HepG2 (cell line): ENCODE measurements at regions not wholly inside any gene's neighbourhood (a gene's known extent, or its start where the extent isn't known, plus 50 kb on each side); places are given as distances from the start of the nearest gene placed in this dataset.

Experiments used
- CREB3 ChIP-seq: sonication (generic); formaldehyde crosslinking; IDR thresholded peaks from 2 replicates; pipeline ENCODE4 v1.5.0; 2020; ENCODE audit warnings: missing genetic modification reagents
- ELK4 ChIP-seq: sonication (generic); formaldehyde crosslinking; IDR thresholded peaks from 2 replicates; pipeline ENCODE4 v1.9.0; 2021; ENCODE audit warnings: missing genetic modification reagents, borderline replicate concordance
- GABPB1 ChIP-seq: IDR thresholded peaks from 2 replicates; pipeline ENCODE4 v1.6.1; 2016; ENCODE audit warnings: mild to moderate bottlenecking, missing genetic modification reagents, moderate library complexity, missing compliant biosample characterization
- GLMP ChIP-seq: sonication (generic); formaldehyde crosslinking; IDR thresholded peaks from 2 replicates; pipeline ENCODE4 v1.9.0; 2021; ENCODE audit warnings: missing genetic modification reagents, mild to moderate bottlenecking, borderline replicate concordance
- HDAC1 ChIP-seq: sonication (generic); formaldehyde crosslinking; IDR thresholded peaks from 2 replicates; pipeline ENCODE4 v1.5.1; 2020; ENCODE audit warnings: mild to moderate bottlenecking, missing genetic modification reagents
- HDAC6 ChIP-seq: fragments of 200-600 bp; sonication (generic); IDR thresholded peaks from 2 replicates; pipeline ENCODE4 v1.7.0; 2017; ENCODE audit warnings: mild to moderate bottlenecking, antibody characterized with exemption, low read length, low read depth
- HMG20A ChIP-seq: IDR thresholded peaks from 2 replicates; pipeline ENCODE4 v1.6.1; 2016; ENCODE audit warnings: borderline replicate concordance
- KDM4B ChIP-seq: sonication (generic); formaldehyde crosslinking; IDR thresholded peaks from 2 replicates; pipeline ENCODE4 v1.4.0; 2020; ENCODE audit warnings: missing genetic modification reagents
- KDM5A ChIP-seq: fragments of 200-600 bp; sonication (generic); IDR thresholded peaks from 2 replicates; pipeline ENCODE4 v1.7.0; 2018; ENCODE audit warnings: antibody characterized with exemption, mild to moderate bottlenecking, low read length, borderline replicate concordance
- MYNN ChIP-seq: sonication (generic); formaldehyde crosslinking; IDR thresholded peaks from 2 replicates; pipeline ENCODE4 v1.4.0; 2020; ENCODE audit warnings: mild to moderate bottlenecking, low read depth, missing genetic modification reagents
- RNF219 ChIP-seq: sonication (generic); formaldehyde crosslinking; IDR thresholded peaks from 2 replicates; pipeline ENCODE4 v1.5.0; 2020; ENCODE audit warnings: mild to moderate bottlenecking, missing genetic modification reagents
- TAF1 ChIP-seq: sonication (generic); formaldehyde crosslinking; IDR thresholded peaks from 2 replicates; pipeline ENCODE4 v1.4.0; 2020; ENCODE audit warnings: missing genetic modification reagents
- TSC22D2 ChIP-seq: sonication (generic); formaldehyde crosslinking; IDR thresholded peaks from 2 replicates; pipeline ENCODE4 v1.5.1; 2020; ENCODE audit warnings: missing genetic modification reagents, mild to moderate bottlenecking, borderline replicate concordance
- ZFP90 ChIP-seq: sonication (generic); formaldehyde crosslinking; IDR thresholded peaks from 2 replicates; pipeline ENCODE4 v1.8.0; 2022; ENCODE audit warnings: missing genetic modification reagents, mild to moderate bottlenecking, inconsistent platforms, borderline replicate concordance
- ZMAT3 ChIP-seq: sonication (generic); formaldehyde crosslinking; conservative IDR thresholded peaks from 2 replicates; pipeline ENCODE4 v1.7.0; 2021; ENCODE audit warnings: missing genetic modification reagents
- ZNF160 ChIP-seq: sonication (generic); formaldehyde crosslinking; IDR thresholded peaks from 2 replicates; pipeline ENCODE4 v1.8.0; 2022; ENCODE audit warnings: mild to moderate bottlenecking, inconsistent platforms, missing genetic modification reagents
- ZNF230 ChIP-seq: sonication (generic); formaldehyde crosslinking; IDR thresholded peaks from 2 replicates; pipeline ENCODE4 v1.4.0; 2020; ENCODE audit warnings: mild to moderate bottlenecking, missing genetic modification reagents
- ZNF256 ChIP-seq: sonication (generic); formaldehyde crosslinking; conservative IDR thresholded peaks from 2 replicates; pipeline ENCODE4 v1.4.0; 2020; ENCODE audit warnings: missing genetic modification reagents
- ZNF3 ChIP-seq: IDR thresholded peaks from 2 replicates; pipeline ENCODE4 v1.7.0; 2017; ENCODE audit warnings: inconsistent platforms
- ZNF337 ChIP-seq: sonication (generic); formaldehyde crosslinking; IDR thresholded peaks from 2 replicates; pipeline ENCODE4 v1.5.1; 2020; ENCODE audit warnings: missing genetic modification reagents, low read depth, mild to moderate bottlenecking, borderline replicate concordance
- ZNF432 ChIP-seq: sonication (generic); formaldehyde crosslinking; IDR thresholded peaks from 2 replicates; pipeline ENCODE4 v1.5.0; 2020; ENCODE audit warnings: missing genetic modification reagents, mild to moderate bottlenecking, borderline replicate concordance
- ZNF484 ChIP-seq: sonication (generic); formaldehyde crosslinking; IDR thresholded peaks from 2 replicates; pipeline ENCODE4 v1.5.1; 2020; ENCODE audit warnings: mild to moderate bottlenecking, low read depth, missing genetic modification reagents, borderline replicate concordance
- ZNF549 ChIP-seq: sonication (generic); formaldehyde crosslinking; IDR thresholded peaks from 2 replicates; pipeline ENCODE4 v1.5.0; 2020; ENCODE audit warnings: missing genetic modification reagents
- ZNF552 ChIP-seq: sonication (generic); formaldehyde crosslinking; IDR thresholded peaks from 2 replicates; pipeline ENCODE4 v1.9.0; 2022; ENCODE audit warnings: missing genetic modification reagents, mild to moderate bottlenecking, borderline replicate concordance
- ZNF556 ChIP-seq: sonication (generic); formaldehyde crosslinking; IDR thresholded peaks from 2 replicates; pipeline ENCODE4 v1.4.0; 2020; ENCODE audit warnings: mild to moderate bottlenecking, missing genetic modification reagents, borderline replicate concordance
- ZSCAN31 ChIP-seq: sonication (generic); formaldehyde crosslinking; IDR thresholded peaks from 2 replicates; pipeline ENCODE4 v1.5.0; 2020; ENCODE audit warnings: low read depth, mild to moderate bottlenecking, missing genetic modification reagents

GRCh38 chr2:172172513-172173173 is 69.9 kb upstream of the DLX2 start (continued):
- TF ChIP-seq HMG20A (CRISPR knock-in tag): no peak
- no peak for TF ChIP-seq ZNF337 (CRISPR knock-in tag)
- TF ChIP-seq HDAC1 (CRISPR knock-in tag): peak; percentile 43; the same call in 1 of the 2 replicates
- TF ChIP-seq GABPB1 (CRISPR knock-in tag): peak; percentile 71; the same call in 1 of the 2 replicates
- 0 out of 2 replicates have a peak, but pooled peaks have one; percentile 22 for TF ChIP-seq ZNF552
- 0 out of 2 replicates have a peak, but pooled peaks have one; percentile 15 for TF ChIP-seq KDM4B
- TF ChIP-seq MYNN (CRISPR knock-in tag): no peak
- TF ChIP-seq ZNF556 (CRISPR knock-in tag): 0 out of 2 replicates have a peak, but pooled peaks have one; percentile 63
- TF ChIP-seq TAF1 (CRISPR knock-in tag): no peak
- no peak for TF ChIP-seq ZNF432 (CRISPR knock-in tag)
- TF ChIP-seq ZNF230: no peak
- TF ChIP-seq ZNF484 (CRISPR knock-in tag): no peak
- TF ChIP-seq HDAC6: no peak
- 0 out of 2 replicates have a peak, but pooled peaks have one; percentile 46 for TF ChIP-seq ZNF549 (CRISPR knock-in tag)
- no peak for TF ChIP-seq ELK4 (CRISPR knock-in tag)
- TF ChIP-seq KDM5A: no peak
- no peak for TF ChIP-seq ZNF256
- no peak for TF ChIP-seq GLMP
- TF ChIP-seq ZFP90 (CRISPR knock-in tag): peak; percentile 92; the same call in 1 of the 2 replicates
- TF ChIP-seq ZMAT3: no peak
- no peak for TF ChIP-seq RNF219
- peak; percentile 53; the same call in 1 of the 2 replicates for TF ChIP-seq TSC22D2 (CRISPR knock-in tag)
- TF ChIP-seq ZSCAN31 (CRISPR knock-in tag): peak; percentile 78; the same call in 1 of the 2 replicates
- TF ChIP-seq ZNF3: no peak
- 0 out of 2 replicates have a peak, but pooled peaks have one; percentile 72 for TF ChIP-seq CREB3 (CRISPR knock-in tag)
- TF ChIP-seq ZNF160: peak; percentile 58; the same call in 1 of the 2 replicates
